H7 (cell line): ENCODE measurements at regions not wholly inside any gene's neighbourhood (a gene's known extent, or its start where the extent isn't known, plus 50 kb on each side); places are given as distances from the start of the nearest gene placed in this dataset.
"Not testable (repeated sequence)": the region's sequence is repeated elsewhere in the genome, so short reads cannot be mapped to it uniquely, and the experiment has no call there.

Experiments used
- DNase-seq: peaks from one replicate; pipeline ENCODE4 v3.0.0; 2012
- H3K27me3 ChIP-seq: 2 replicates; pipeline ENCODE4 v1.6.0; 2011; ENCODE audit warnings: mild to moderate bottlenecking, low read length; ENCODE audit not compliant: control insufficient read depth, insufficient read depth
- H3K36me3 ChIP-seq: replicated peaks from 2 replicates; pipeline ENCODE4 v1.5.1; 2011; ENCODE audit warnings: low read length; ENCODE audit not compliant: control insufficient read depth, insufficient read depth
- H3K4me3 ChIP-seq: 2 replicates; pipeline ENCODE4 v1.5.1; 2011; ENCODE audit warnings: low read depth, mild to moderate bottlenecking, control low read depth, low read length, moderate library complexity; ENCODE audit not compliant: insufficient read depth

- DNase-seq = no peak
Observed at GRCh38 chr2:220782609-220783113, 789.4 kb downstream of the EPHA4 start.

DNA sequence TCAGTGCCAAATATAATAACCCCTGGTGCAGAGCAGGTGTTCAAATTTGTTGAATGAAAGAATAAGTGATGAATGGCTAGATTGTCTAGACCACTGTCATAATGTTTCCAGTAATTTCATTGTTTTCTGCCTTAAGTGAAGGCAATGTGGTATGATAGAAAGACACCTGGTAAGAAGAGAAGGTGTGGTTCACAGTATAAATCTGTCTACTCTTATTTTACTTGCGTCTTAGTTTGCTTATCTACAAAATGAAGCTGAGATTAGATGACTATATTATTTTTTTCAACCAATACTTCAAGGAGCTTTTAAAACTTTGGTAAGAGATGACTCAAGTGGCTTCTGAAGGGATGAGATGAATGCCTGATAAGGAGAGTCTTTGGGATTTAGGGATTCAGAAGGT lies 788.4 kb downstream of the EPHA4 start:
- no peak for DNase-seq
- H3K36me3 ChIP-seq = no peaks in the 10 kb centered on the region
- H3K27me3 ChIP-seq = no peaks in the 10 kb centered on the region; the same call in 1 of the 2 replicates
- no peak overlapping the region for H3K4me3 ChIP-seq

More at GRCh38 chr2:220782609-220783113, 789.4 kb downstream of the EPHA4 start:
- H3K36me3 ChIP-seq = no peaks in the 10 kb centered on the region
- no peaks in the 10 kb centered on the region; the same call in 1 of the 2 replicates for H3K27me3 ChIP-seq
- no peak overlapping the region for H3K4me3 ChIP-seq

- no peak for DNase-seq
- H3K4me3 ChIP-seq = no peak overlapping the region
- H3K36me3 ChIP-seq = no peaks in the 10 kb centered on the region
- no peaks in the 10 kb centered on the region; the same call in 1 of the 2 replicates for H3K27me3 ChIP-seq
Observed at GRCh38 chr2:220785178-220785577, 786.9 kb downstream of the EPHA4 start.

- Histone ChIP-seq H3K4me3 (no peak overlapping the region), H3K27me3 (no peaks in the 10 kb centered on the region; the same call in 1 of the 2 replicates), H3K36me3 (no peaks in the 10 kb centered on the region)
- no peak for DNase-seq
Observed at GRCh38 chr2:220786216-220786615, 785.9 kb downstream of the EPHA4 start.

GRCh38 chr2:220787251-220787650 lies 784.9 kb downstream of the EPHA4 start:
- Histone ChIP-seq H3K4me3 (no peak overlapping the region), H3K36me3 (no peaks in the 10 kb centered on the region), H3K27me3 (no peaks in the 10 kb centered on the region; the same call in 1 of the 2 replicates)
- no peak for DNase-seq

DNA sequence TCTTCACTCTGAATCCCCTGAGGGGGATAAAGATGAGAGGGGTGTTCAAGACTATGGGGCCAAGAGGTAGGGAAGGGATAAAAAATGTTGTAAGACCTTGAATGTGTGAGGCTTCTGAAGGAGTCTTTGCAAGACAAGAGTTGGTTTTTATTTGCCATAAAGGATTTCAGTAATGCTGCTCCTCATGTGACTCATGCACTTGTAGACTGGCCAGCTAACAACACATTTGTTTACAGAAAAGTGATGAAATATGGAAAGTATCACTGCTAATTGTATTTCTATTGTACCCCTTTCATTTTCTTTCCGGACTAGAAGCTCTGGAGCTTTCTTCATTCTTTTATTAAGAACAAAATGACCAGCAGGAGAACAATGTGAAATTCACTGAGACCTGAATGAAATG lies 782.1 kb downstream of the EPHA4 start:
- no peak for DNase-seq
- Histone ChIP-seq H3K27me3 (no peaks in the 10 kb centered on the region), H3K36me3 (no peaks in the 10 kb centered on the region), H3K4me3 (no peak overlapping the region)

DNA sequence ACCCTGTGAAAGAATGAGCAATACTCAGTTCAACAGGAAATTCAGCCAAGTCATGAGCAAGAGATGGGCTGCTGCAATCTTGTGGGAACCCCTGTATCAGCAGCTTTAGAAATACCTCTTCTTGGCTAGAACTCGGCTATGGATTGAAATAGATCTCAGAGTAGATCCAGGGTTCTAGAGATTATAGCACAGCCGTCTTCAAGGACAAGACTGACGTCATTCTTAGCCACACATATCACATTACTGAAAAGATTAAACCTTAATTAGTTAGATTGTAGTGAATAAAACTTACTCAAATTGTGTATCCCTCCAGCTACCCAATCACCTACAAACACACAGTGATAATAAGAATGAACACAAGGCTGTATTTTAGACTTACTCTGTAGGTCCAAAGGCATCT lies 776.4 kb downstream of the EPHA4 start:
- no peaks in the 10 kb centered on the region for H3K36me3 ChIP-seq
- no peaks in the 10 kb centered on the region for H3K27me3 ChIP-seq
- no peak for DNase-seq
- H3K4me3 ChIP-seq = no peak overlapping the region

DNA sequence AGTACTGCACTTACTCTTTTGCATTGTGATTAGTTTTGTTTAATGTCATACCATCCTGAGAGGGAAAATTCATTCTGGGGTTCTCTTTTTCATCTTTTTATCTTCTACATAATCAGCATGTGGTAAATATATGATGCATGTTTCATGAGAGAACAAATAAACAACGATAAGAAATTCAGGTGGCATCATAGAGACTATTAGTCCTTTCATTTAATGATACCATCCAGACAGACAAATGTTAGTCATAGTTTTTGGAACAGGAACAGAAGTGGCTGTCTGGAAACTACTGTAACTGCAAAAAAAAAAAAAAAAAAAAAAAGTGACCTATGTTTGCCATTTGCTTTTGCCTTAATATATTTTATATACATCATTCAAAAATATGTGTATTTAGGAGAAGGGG lies 761.0 kb downstream of the EPHA4 start:
- no peak overlapping the region for H3K4me3 ChIP-seq
- H3K27me3 ChIP-seq = no peaks in the 10 kb centered on the region
- no peak for DNase-seq
- H3K36me3 ChIP-seq = no peaks in the 10 kb centered on the region

DNA sequence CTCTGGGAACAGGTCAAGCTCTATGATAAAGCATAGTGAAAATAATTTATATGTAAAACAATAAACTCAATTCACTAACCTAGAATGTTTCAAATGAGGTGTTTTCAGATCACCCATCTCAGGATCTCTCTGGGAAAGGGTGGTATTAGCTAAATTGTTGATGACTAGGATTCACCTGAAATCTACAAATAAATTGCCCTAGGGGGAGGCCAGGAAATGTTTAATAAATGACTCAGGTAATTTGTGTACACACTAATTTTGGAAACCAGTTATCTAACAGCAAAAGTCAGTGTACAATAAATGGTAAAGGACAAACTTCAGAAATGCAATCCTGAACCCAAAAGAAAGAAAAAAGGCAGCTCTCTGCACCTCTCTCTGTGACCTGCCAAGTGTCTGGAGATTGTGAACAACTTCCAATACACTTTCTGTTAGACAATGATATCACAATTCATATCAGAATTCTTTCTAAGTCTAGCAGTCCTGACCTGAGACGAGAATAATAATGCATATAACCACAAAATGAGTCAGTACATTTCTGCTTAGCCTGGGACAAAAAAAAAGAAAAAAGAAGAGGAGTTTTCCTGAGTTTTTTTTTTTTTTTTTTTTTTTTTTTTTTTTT lies 760.0 kb downstream of the EPHA4 start:
- no peaks in the 10 kb centered on the region for H3K27me3 ChIP-seq
- H3K4me3 ChIP-seq = no peak overlapping the region
- no peaks in the 10 kb centered on the region for H3K36me3 ChIP-seq
- DNase-seq = no peak

- DNase-seq = no peak
- no peaks in the 10 kb centered on the region for H3K27me3 ChIP-seq
- no peaks in the 10 kb centered on the region for H3K36me3 ChIP-seq
- H3K4me3 ChIP-seq = no peak overlapping the region
Observed at GRCh38 chr2:220814441-220814840, 757.7 kb downstream of the EPHA4 start.

DNA sequence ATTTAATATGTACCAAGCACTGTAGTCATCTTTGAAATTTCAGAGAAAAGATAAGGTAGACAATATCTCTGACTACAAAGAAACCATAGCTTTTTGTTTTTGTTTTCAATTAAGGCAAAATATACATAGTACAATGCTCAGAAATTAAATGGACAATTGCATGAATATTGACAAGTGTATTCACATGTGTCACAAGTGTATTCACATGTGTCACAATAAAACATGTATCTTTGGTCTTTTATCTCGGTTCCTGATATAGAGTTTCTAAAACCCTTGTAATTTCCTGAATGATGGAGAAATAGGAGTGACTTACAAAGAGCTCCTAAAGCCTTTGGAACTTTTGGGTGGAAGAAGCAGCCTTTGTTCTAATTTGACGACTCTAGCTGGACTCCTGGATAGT lies 756.4 kb downstream of the EPHA4 start:
- DNase-seq = no peak
- H3K4me3 ChIP-seq = no peak overlapping the region
- no peaks in the 10 kb centered on the region for H3K27me3 ChIP-seq
- H3K36me3 ChIP-seq = no peaks in the 10 kb centered on the region

- no peak for DNase-seq
- Histone ChIP-seq H3K27me3 (no peaks in the 10 kb centered on the region), H3K4me3 (no peak overlapping the region), H3K36me3 (no peaks in the 10 kb centered on the region)
Observed at GRCh38 chr2:220821683-220822082, 750.4 kb downstream of the EPHA4 start.

DNA sequence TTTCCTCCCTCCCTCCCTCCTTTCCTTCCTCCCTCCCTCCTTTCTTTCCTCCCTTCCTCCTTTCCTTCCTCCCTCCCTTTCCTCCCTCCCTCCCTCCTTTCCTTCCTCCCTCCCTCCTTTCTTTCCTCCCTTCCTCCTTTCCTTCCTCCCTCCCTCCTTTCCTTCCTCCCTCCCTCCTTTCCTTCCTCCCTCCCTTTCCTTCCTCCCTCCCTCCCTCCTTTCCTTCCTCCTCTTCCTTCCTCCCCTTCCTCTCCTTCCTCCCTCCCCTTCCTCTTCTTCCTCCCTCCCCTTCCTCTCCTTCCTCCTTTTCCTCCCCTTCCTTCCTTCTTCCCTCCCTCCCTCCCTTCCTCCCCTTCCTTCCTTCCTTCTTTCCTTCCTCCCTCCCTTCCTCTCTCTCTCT lies 748.5 kb downstream of the EPHA4 start:
- not testable (repeated sequence) for DNase-seq, H3K4me3 ChIP-seq, H3K27me3 ChIP-seq, H3K36me3 ChIP-seq

GRCh38 chr2:220833446-220833845 lies 738.7 kb downstream of the EPHA4 start:
- Histone ChIP-seq H3K27me3 (no peaks in the 10 kb centered on the region), H3K4me3 (no peak overlapping the region), H3K36me3 (no peaks in the 10 kb centered on the region)
- DNase-seq = no peak

DNA sequence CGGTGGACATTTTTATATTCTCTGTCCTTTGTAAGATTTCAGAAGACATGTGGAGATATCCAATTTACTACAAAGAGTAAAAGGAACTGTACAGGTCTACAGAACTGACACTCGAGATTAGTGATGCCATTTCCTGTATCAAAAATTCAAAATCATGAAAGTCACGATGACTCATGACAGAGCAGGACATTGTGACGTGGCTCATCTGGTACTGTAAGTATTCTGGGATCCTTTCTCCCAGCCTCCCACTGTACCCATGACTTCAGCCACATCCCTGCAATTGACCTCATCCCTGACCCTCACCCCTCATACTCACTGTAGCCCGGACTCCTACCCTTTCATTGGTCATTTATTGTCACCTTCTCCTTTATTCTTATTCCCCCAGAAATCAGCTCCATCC lies 736.5 kb downstream of the EPHA4 start:
- Histone ChIP-seq H3K36me3 (no peaks in the 10 kb centered on the region), H3K27me3 (no peaks in the 10 kb centered on the region), H3K4me3 (no peak overlapping the region)
- DNase-seq = no peak

GRCh38 chr2:220837226-220837625 lies 734.9 kb downstream of the EPHA4 start:
- peak; percentile 3 for DNase-seq
- no peak overlapping the region for H3K4me3 ChIP-seq
- H3K27me3 ChIP-seq = no peaks in the 10 kb centered on the region
- no peaks in the 10 kb centered on the region for H3K36me3 ChIP-seq
